GM12878 (cell line): ENCODE measurements at regions not wholly inside any gene's neighbourhood (a gene's known extent, or its start where the extent isn't known, plus 50 kb on each side); places are given as distances from the start of the nearest gene placed in this dataset.
A peak's percentile ranks its signal among the peaks of the same experiment; 100 is the strongest.

Experiments
- ATAC-seq: fragments of 200-7000 bp; cut with Tn5 transposase; 3 replicates; pipeline ENCODE4 v1.9.1; 2020; ENCODE audit warnings: mild to moderate bottlenecking, moderate library complexity
- BruUV-seq: library from RNA; stranded (reverse); fragments of 400-500 nt; replicated peaks from 2 replicates; lab custom pipeline; 2021; lab: Mats Ljungman, UMichigan
- CTCF ChIA-PET: fragments of 300-600 bp; sonication (Branson Sonifier 250); formaldehyde crosslinking; extraction: SDS; loops from one replicate; lab custom pipeline; 2021; ENCODE audit warnings: inconsistent platforms; lab: Yijun Ruan, JAX
- POLR2A ChIA-PET: fragments of 350-600 bp; formaldehyde crosslinking; extraction: SDS; loops from one replicate; lab custom pipeline; 2021; ENCODE audit warnings: inconsistent platforms; lab: Charles Lee
- RAD21 ChIA-PET: fragments of 300-600 bp; sonication (Branson Sonifier 250); formaldehyde crosslinking; loops from one replicate; lab custom pipeline; 2023; ENCODE audit warnings: antibody characterized with exemption; ENCODE audit not compliant: unreplicated experiment; lab: Charles Lee
- SMC1A ChIA-PET: fragments of 300-600 bp; sonication (Branson Sonifier 250); formaldehyde crosslinking; loops from one replicate; lab custom pipeline; 2023; ENCODE audit not compliant: unreplicated experiment, uncharacterized antibody; lab: Charles Lee
- DNase-seq: peaks from one replicate; pipeline ENCODE4 v3.0.0-alpha.2; 2011; ENCODE audit warnings: low read depth, low spot score
- FAIRE-seq: peaks from 3 replicates; lab custom pipeline; 2011; peaks lifted over from hg19 to GRCh38; lab: Jason Lieb, UNC
- H2AFZ ChIP-seq: 2 replicates; pipeline ENCODE4 v1.6.0; 2011; ENCODE audit warnings: low read depth, low read length, control low read depth; ENCODE audit not compliant: control insufficient read depth
- H3K27ac ChIP-seq: 2 replicates; pipeline ENCODE4 v1.5.1; 2011; ENCODE audit warnings: control low read depth; ENCODE audit not compliant: control insufficient read depth, insufficient read depth
- H3K27me3 ChIP-seq, 2 experiments: replicated peaks in 1 of 2; 2 replicates each; pipeline versions ENCODE4 v1.6.0 to v1.6.1; 2011; ENCODE audit warnings: low read length in 1 of 2; ENCODE audit not compliant: control insufficient read depth in 2 of 2, insufficient read depth in 2 of 2
- H3K36me3 ChIP-seq, 2 experiments: 2 replicates each; pipeline ENCODE4 v1.5.1; 2011; ENCODE audit warnings: low read length in 1 of 2; ENCODE audit not compliant: control insufficient read depth in 2 of 2, insufficient read depth in 2 of 2
- H3K4me1 ChIP-seq: 2 replicates; pipeline ENCODE4 v1.6.1; 2011; ENCODE audit warnings: mild to moderate bottlenecking, low read length, moderate library complexity, mixed read lengths; ENCODE audit not compliant: control insufficient read depth, insufficient read depth
- H3K4me2 ChIP-seq: 2 replicates; pipeline ENCODE4 v1.6.0; 2011; ENCODE audit warnings: control low read depth; ENCODE audit not compliant: control insufficient read depth, insufficient read depth
- H3K4me3 ChIP-seq: fragments of 200-600 bp; sonication (generic); 2 replicates; pipeline ENCODE4 v1.5.1; 2016
- H3K79me2 ChIP-seq: 2 replicates; pipeline ENCODE4 v1.6.0; 2011; ENCODE audit warnings: low read length; ENCODE audit not compliant: control insufficient read depth, insufficient read depth
- H3K9ac ChIP-seq: 2 replicates; pipeline ENCODE4 v1.8.0; 2011; ENCODE audit warnings: low read length, control low read depth, mixed read lengths; ENCODE audit not compliant: control insufficient read depth, insufficient read depth
- H3K9me3 ChIP-seq: replicated peaks from 3 replicates; pipeline ENCODE4 v1.5.1; 2011; ENCODE audit warnings: mild to moderate bottlenecking, low read length; ENCODE audit not compliant: control insufficient read depth, insufficient read depth
- H4K20me1 ChIP-seq: 2 replicates; pipeline ENCODE4 v1.6.0; 2011; ENCODE audit not compliant: control insufficient read depth, insufficient read depth
- CHD4 ChIP-seq: fragments of 200-600 bp; sonication (generic); IDR thresholded peaks from 2 replicates; pipeline ENCODE4 v1.6.1; 2016; ENCODE audit warnings: mild to moderate bottlenecking
- EED ChIP-seq: sonication (generic); IDR thresholded peaks from 2 replicates; pipeline ENCODE4 v1.6.1; 2016; ENCODE audit warnings: antibody characterized with exemption, low read depth
- MAX ChIP-seq: IDR thresholded peaks from 2 replicates; pipeline ENCODE4 v1.6.1; 2012; ENCODE audit warnings: low read depth, low read length, improper control_type of control experiment
- MXI1 ChIP-seq: fragments of 150-350 bp; IDR thresholded peaks from 2 replicates; pipeline ENCODE4 v1.6.1; 2011; ENCODE audit warnings: low read depth, mild to moderate bottlenecking, inconsistent platforms, low read length, improper control_type of control experiment
- NKRF ChIP-seq: fragments of 450-650 bp; conservative IDR thresholded peaks from 2 replicates; pipeline ENCODE4 v1.6.1; 2017; ENCODE audit warnings: mild to moderate bottlenecking, moderate library complexity
- NR2F1 ChIP-seq: fragments of 450-650 bp; conservative IDR thresholded peaks from 2 replicates; pipeline ENCODE4 v1.6.1; 2017; ENCODE audit warnings: mild to moderate bottlenecking
- SMAD1 ChIP-seq: fragments of 450-650 bp; IDR thresholded peaks from 2 replicates; pipeline ENCODE4 v1.6.1; 2018; ENCODE audit warnings: mild to moderate bottlenecking, low read depth; ENCODE audit not compliant: partially characterized antibody
- SUZ12 ChIP-seq: fragments of 200-600 bp; sonication (generic); IDR thresholded peaks from one replicate; pipeline ENCODE4 v1.6.1; 2018; ENCODE audit warnings: antibody characterized with exemption, mild to moderate bottlenecking; ENCODE audit not compliant: unreplicated experiment
- YY1 ChIP-seq: IDR thresholded peaks from 2 replicates; pipeline ENCODE4 v1.6.1; 2011; ENCODE audit warnings: low read depth, mild to moderate bottlenecking, low read length
- ZBED1 ChIP-seq: IDR thresholded peaks from 2 replicates; pipeline ENCODE4 v1.6.1; 2016; ENCODE audit warnings: borderline replicate concordance
- ZNF687 ChIP-seq: fragments of 450-650 bp; IDR thresholded peaks from 2 replicates; pipeline ENCODE4 v1.6.1; 2017; ENCODE audit warnings: mild to moderate bottlenecking, moderate library complexity
- WGBS: methylation state at CpG from one replicate; pipeline ENCODE4 v1.1.6; 2016; ENCODE audit warnings: low lambda C conversion rate; ENCODE audit not compliant: insufficient replicate concordance, insufficient coverage; ENCODE audit errors: missing lambda C conversion rate; 5-methylcytosine and 5-hydroxymethylcytosine counted together
- in situ Hi-C: fragments of 300-500 bp; cut with MboI; formaldehyde crosslinking; loops from 9 replicates; pipeline ENCODE4 v1.14.3; 2018; ENCODE audit warnings: mixed read lengths
- intact Hi-C: fragments of 100-400 bp; cut with micrococcal nuclease; formaldehyde crosslinking; loops from one replicate; pipeline ENCODE4 v1.14.2; 2022; ENCODE audit not compliant: unreplicated experiment
- TF ChIP-seq, protein P1 (sequence below): IDR thresholded peaks from 2 replicates; pipeline ENCODE4 v1.6.1; 2011; ENCODE audit warnings: mild to moderate bottlenecking, low read depth, low read length, moderate library complexity; ENCODE audit not compliant: insufficient replicate concordance
- TF ChIP-seq, protein P2 (sequence below): fragments of 450-650 bp; IDR thresholded peaks from 2 replicates; pipeline ENCODE4 v1.6.1; 2017; ENCODE audit warnings: mild to moderate bottlenecking, low read depth, inconsistent platforms; ENCODE audit not compliant: poor library complexity, severe bottlenecking

DNA sequence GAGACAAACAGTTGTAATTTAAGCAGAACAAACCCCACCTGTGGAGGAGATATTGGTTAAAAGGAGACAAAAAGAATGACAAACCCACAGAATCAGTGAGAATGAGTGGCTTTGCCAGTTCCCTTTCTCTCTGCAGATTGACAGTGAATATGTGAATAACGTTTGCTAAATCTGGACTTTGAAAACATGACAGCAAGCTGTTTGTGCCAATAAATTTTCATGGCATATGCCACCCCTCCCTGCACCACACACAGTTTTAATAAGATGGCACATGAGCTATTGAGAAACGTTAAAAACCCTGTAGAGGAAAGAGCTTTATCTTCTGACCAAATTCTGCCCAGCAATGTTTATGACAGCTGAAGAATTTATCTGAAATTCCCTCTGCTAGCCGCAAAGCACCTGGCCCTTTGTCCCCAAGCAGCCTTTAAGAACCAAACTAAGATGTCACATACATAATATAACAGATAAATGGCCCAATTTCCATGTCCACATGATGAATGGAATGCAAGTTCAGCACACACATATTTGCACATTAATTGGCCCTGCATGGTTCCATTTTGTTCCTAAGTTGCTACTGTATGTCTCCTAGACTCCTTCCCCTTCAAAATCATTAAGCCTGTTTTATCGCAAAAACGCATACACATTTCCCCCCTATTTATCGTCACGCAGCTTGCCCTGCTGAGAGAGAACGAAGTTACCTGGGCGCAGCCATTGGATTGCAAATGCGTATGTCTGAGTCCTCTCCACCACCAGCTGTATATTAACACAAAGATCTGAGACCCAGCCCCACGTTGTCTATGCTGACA, 773.5 kb upstream of the EEF2KMT start (continued):
- TF ChIP-seq ZNF687 (no peak), ZBED1 (no peak), MXI1 (no peak), EED (no peak), SMAD1 (no peak)

DNA sequence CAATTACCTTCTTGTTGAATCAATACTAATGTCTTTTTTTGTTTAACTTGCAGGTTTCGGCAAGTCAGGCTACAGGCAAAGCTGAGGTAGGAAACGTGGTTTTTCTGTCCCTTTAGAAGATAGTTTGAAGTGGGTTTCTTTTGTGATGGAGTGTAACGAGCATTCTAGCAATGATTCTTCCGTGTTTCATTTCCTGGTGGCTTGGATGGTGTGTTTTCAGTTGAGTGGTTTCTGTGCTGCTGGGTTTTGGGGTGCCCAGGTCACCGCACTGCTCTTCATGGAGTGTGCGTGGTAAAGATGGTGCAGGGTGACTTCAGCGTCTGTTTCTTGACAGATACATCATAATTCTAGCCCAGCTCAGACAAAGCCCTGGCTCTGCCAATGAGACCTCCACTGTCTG, 769.7 kb upstream of the EEF2KMT start:
- Histone ChIP-seq H2AFZ (no peak overlapping the region), H3K9me3 (no peaks in the 10 kb centered on the region), H3K4me3 (no peak overlapping the region), H3K79me2 (no peaks in the 10 kb centered on the region), H3K4me2 (no peak overlapping the region), H4K20me1 (no peaks in the 10 kb centered on the region), H3K4me1 (no peaks in the 10 kb centered on the region), H3K27ac (no peak overlapping the region), H3K9ac (no peak overlapping the region), H3K36me3 (no peaks in the 10 kb centered on the region), H3K27me3 (no peaks in the 10 kb centered on the region)
- intact Hi-C loops: no loop called here
- 29% methylated on average over 7 of the region's 7 CpGs for WGBS
- ChIA-PET CTCF (no interaction called here), RAD21 (no interaction called here), POLR2A (no interaction called here), SMC1A (no interaction called here)
- FAIRE-seq: no peak
- BruUV-seq: no TSS peak
- ATAC-seq: no peak
- DNase-seq: no peak
- TF ChIP-seq NKRF: no peak
- TF ChIP-seq CHD4: no peak
- TF ChIP-seq SUZ12: no peak
- 0 out of 2 replicates have a peak, but pooled peaks have one; percentile 18 for TF ChIP-seq NR2F1
- TF ChIP-seq, protein P1, sequence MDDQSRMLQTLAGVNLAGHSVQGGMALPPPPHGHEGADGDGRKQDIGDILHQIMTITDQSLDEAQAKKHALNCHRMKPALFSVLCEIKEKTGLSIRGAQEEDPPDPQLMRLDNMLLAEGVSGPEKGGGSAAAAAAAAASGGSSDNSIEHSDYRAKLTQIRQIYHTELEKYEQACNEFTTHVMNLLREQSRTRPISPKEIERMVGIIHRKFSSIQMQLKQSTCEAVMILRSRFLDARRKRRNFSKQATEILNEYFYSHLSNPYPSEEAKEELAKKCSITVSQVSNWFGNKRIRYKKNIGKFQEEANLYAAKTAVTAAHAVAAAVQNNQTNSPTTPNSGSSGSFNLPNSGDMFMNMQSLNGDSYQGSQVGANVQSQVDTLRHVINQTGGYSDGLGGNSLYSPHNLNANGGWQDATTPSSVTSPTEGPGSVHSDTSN: no peak
- TF ChIP-seq, protein P2, sequence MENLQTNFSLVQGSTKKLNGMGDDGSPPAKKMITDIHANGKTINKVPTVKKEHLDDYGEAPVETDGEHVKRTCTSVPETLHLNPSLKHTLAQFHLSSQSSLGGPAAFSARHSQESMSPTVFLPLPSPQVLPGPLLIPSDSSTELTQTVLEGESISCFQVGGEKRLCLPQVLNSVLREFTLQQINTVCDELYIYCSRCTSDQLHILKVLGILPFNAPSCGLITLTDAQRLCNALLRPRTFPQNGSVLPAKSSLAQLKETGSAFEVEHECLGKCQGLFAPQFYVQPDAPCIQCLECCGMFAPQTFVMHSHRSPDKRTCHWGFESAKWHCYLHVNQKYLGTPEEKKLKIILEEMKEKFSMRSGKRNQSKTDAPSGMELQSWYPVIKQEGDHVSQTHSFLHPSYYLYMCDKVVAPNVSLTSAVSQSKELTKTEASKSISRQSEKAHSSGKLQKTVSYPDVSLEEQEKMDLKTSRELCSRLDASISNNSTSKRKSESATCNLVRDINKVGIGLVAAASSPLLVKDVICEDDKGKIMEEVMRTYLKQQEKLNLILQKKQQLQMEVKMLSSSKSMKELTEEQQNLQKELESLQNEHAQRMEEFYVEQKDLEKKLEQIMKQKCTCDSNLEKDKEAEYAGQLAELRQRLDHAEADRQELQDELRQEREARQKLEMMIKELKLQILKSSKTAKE: no peak
- TF ChIP-seq MAX: no peak
- no peak for TF ChIP-seq YY1
- in situ Hi-C loops: no loop called here
